ENCODE measurements at regions not wholly inside any gene's neighbourhood (a gene's known extent, or its start where the extent isn't known, plus 50 kb on each side); places are given as distances from the start of the nearest gene placed in this dataset.

DNA sequence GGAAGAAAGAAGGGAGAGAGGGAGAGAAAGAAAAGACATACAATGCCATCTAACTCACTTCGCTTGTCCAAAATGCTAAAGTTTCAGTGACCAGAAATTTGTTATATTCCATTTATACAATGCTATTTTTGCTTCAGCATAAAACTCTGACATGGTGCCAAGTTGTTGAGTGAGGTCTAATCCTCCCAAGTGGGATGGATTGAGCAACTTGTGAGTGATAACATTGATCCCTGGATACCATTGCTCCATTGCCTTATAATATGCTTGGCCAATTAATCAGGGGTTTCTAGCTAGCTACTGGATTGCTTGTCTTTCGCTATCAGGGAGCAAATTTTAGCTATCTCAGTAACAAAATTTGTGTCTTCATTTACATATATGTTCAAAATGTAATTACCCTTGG is 615.6 kb upstream of the DPPA4 start:
- no peaks in the 10 kb centered on the region for H3K79me2 ChIP-seq (ENCODE audit: insufficient read depth, low read depth)
- H3K27me3 ChIP-seq (ENCODE audit: insufficient read depth, low read depth) = no peaks in the 10 kb centered on the region
- H3K4me3 ChIP-seq (IDR thresholded peaks at IDR 0.05; ENCODE audit: insufficient read depth, low read depth, low read length) = no peak overlapping the region
- TF ChIP-seq, protein P1, sequence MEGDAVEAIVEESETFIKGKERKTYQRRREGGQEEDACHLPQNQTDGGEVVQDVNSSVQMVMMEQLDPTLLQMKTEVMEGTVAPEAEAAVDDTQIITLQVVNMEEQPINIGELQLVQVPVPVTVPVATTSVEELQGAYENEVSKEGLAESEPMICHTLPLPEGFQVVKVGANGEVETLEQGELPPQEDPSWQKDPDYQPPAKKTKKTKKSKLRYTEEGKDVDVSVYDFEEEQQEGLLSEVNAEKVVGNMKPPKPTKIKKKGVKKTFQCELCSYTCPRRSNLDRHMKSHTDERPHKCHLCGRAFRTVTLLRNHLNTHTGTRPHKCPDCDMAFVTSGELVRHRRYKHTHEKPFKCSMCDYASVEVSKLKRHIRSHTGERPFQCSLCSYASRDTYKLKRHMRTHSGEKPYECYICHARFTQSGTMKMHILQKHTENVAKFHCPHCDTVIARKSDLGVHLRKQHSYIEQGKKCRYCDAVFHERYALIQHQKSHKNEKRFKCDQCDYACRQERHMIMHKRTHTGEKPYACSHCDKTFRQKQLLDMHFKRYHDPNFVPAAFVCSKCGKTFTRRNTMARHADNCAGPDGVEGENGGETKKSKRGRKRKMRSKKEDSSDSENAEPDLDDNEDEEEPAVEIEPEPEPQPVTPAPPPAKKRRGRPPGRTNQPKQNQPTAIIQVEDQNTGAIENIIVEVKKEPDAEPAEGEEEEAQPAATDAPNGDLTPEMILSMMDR (conservative IDR thresholded peaks at IDR 0.05; ENCODE audit: low read depth, low read length) = no peak
- H4K20me1 ChIP-seq (ENCODE audit: insufficient read depth) = no peaks in the 10 kb centered on the region
- H3K4me2 ChIP-seq = no peak overlapping the region
- no peak overlapping the region for H3K27ac ChIP-seq
- H3K4me1 ChIP-seq (ENCODE audit: low read depth, poor library complexity, severe bottlenecking) = no peaks in the 10 kb centered on the region
- no peak overlapping the region for H2AFZ ChIP-seq (ENCODE audit: low read depth)
- H3K9ac ChIP-seq = no peak overlapping the region
- H3K36me3 ChIP-seq (ENCODE audit: insufficient read depth) = no peaks in the 10 kb centered on the region

DNA sequence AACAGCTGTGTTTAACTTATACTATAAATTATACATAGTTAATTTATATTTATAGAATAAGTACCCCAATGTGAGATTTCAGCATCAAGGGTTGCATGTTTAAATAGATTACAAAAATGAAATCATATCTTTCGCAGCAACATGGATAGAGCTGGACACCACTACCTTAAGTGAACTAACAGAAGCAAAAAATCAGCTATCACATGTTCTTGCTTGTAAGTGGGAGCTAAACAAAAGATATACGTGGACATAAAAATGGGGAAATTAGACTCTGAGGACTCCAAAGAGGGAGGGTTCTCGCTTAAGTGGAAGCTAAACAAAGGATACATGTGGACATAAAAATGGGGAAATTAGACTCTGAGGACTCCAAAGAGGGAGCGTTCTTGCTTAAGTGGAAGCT is 626.5 kb upstream of the DPPA4 start:
- H3K79me2 ChIP-seq (ENCODE audit: insufficient read depth, low read depth) = no peaks in the 10 kb centered on the region
- H3K4me2 ChIP-seq = no peak overlapping the region
- no peak overlapping the region for H2AFZ ChIP-seq (ENCODE audit: low read depth)
- H3K4me1 ChIP-seq (ENCODE audit: low read depth, poor library complexity, severe bottlenecking) = no peaks in the 10 kb centered on the region
- H3K9ac ChIP-seq = no peak overlapping the region
- H4K20me1 ChIP-seq (ENCODE audit: insufficient read depth) = no peaks in the 10 kb centered on the region
- H3K4me3 ChIP-seq (IDR thresholded peaks at IDR 0.05; ENCODE audit: insufficient read depth, low read depth, low read length) = no peak overlapping the region
- TF ChIP-seq, protein P1 (conservative IDR thresholded peaks at IDR 0.05; ENCODE audit: low read depth, low read length) = no peak
- H3K36me3 ChIP-seq (ENCODE audit: insufficient read depth) = no peaks in the 10 kb centered on the region
- no peak overlapping the region for H3K27ac ChIP-seq
- no peaks in the 10 kb centered on the region for H3K27me3 ChIP-seq (ENCODE audit: insufficient read depth, low read depth)

DNA sequence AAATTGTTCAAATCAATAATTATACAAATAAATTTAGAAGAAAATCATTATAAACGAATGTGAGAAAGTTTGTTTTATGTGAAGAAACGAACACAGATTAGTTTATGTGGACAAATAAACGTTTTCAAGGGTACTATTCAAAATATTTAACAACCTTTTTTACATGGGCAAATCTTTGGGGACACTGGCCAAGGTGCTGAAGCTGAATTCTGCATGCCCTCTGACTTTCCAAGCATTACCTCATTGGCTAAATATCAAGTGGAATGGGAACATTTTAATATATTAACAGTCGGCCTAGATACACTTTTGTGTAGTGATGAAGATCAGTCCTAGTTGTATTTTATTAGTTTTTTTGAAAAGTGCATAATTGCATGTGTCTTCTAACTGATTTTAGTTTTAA is 636.4 kb upstream of the DPPA4 start:
- Histone ChIP-seq H3K79me2 (ENCODE audit: insufficient read depth, low read depth) (no peaks in the 10 kb centered on the region), H3K27ac (no peak overlapping the region), H3K4me3 (IDR thresholded peaks at IDR 0.05; ENCODE audit: insufficient read depth, low read depth, low read length) (no peak overlapping the region), H3K27me3 (ENCODE audit: insufficient read depth, low read depth) (no peaks in the 10 kb centered on the region), H3K4me1 (ENCODE audit: low read depth, poor library complexity, severe bottlenecking) (no peaks in the 10 kb centered on the region), H3K36me3 (ENCODE audit: insufficient read depth) (no peaks in the 10 kb centered on the region), H3K9ac (no peak overlapping the region), H3K4me2 (no peak overlapping the region), H2AFZ (ENCODE audit: low read depth) (no peak overlapping the region), H4K20me1 (ENCODE audit: insufficient read depth) (no peaks in the 10 kb centered on the region)
- TF ChIP-seq, protein P1 (conservative IDR thresholded peaks at IDR 0.05; ENCODE audit: low read depth, low read length) = no peak

GRCh38 chr3:109977897-109978296 is 640.6 kb upstream of the DPPA4 start:
- Histone ChIP-seq H3K4me2 (no peak overlapping the region), H3K79me2 (ENCODE audit: insufficient read depth, low read depth) (no peaks in the 10 kb centered on the region), H3K36me3 (ENCODE audit: insufficient read depth) (no peaks in the 10 kb centered on the region), H4K20me1 (ENCODE audit: insufficient read depth) (no peaks in the 10 kb centered on the region), H3K27me3 (ENCODE audit: insufficient read depth, low read depth) (no peaks in the 10 kb centered on the region), H3K27ac (no peak overlapping the region), H2AFZ (ENCODE audit: low read depth) (no peak overlapping the region), H3K4me3 (IDR thresholded peaks at IDR 0.05; ENCODE audit: insufficient read depth, low read depth, low read length) (no peak overlapping the region), H3K9ac (no peak overlapping the region), H3K4me1 (ENCODE audit: low read depth, poor library complexity, severe bottlenecking) (no peaks in the 10 kb centered on the region)
- TF ChIP-seq, protein P1 (conservative IDR thresholded peaks at IDR 0.05; ENCODE audit: low read depth, low read length) = no peak

DNA sequence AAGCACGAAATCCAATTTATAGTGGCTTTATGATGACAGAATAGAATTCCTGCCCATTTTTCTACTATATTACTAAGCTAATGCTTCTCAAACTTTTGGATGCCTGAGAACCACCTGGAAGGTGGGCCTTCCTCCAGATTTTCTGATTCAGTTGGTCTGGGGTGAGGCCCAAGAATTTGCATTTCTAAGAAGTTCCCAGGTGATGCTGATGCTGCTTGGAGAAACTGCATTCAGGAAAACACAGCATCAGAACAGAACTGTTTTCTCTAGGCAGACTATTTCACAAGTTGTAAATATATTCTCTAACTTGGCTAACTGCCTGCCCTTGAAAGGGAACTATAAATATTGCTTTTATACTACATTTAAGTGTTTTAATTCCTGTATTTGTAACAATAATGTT is 644.9 kb upstream of the DPPA4 start:
- TF ChIP-seq, protein P1 (conservative IDR thresholded peaks at IDR 0.05; ENCODE audit: low read depth, low read length) = no peak
- no peaks in the 10 kb centered on the region for H3K36me3 ChIP-seq (ENCODE audit: insufficient read depth)
- H2AFZ ChIP-seq (ENCODE audit: low read depth) = no peak overlapping the region
- no peak overlapping the region for H3K9ac ChIP-seq
- no peak overlapping the region for H3K4me2 ChIP-seq
- H3K79me2 ChIP-seq (ENCODE audit: insufficient read depth, low read depth) = no peaks in the 10 kb centered on the region
- H3K4me3 ChIP-seq (IDR thresholded peaks at IDR 0.05; ENCODE audit: insufficient read depth, low read depth, low read length) = no peak overlapping the region
- no peaks in the 10 kb centered on the region for H4K20me1 ChIP-seq (ENCODE audit: insufficient read depth)
- no peak overlapping the region for H3K27ac ChIP-seq
- no peaks in the 10 kb centered on the region for H3K27me3 ChIP-seq (ENCODE audit: insufficient read depth, low read depth)
- peaks cover 7% of the 10 kb centered on the region for H3K4me1 ChIP-seq (ENCODE audit: low read depth, poor library complexity, severe bottlenecking)
